ENCODE measurements at regions not wholly inside any gene's neighbourhood (a gene's known extent, or its start where the extent isn't known, plus 50 kb on each side); places are given as distances from the start of the nearest gene placed in this dataset.
"Not testable (repeated sequence)": the region's sequence is repeated elsewhere in the genome, so short reads cannot be mapped to it uniquely, and the experiment has no call there.

GRCh38 chr6:19399406-19399805 is 437.8 kb upstream of the ID4 start:
- peak; percentile 83 for DNase-seq (ENCODE audit: low read depth, low spot score)
- H3K4me3 ChIP-seq (ENCODE audit: low read depth, low read length): no peak overlapping the region
- in situ Hi-C loops (cut with HindIII; ENCODE audit: low sequenced_read_pairs): no loop called here
- TF ChIP-seq CTCF (IDR thresholded peaks at IDR 0.05; ENCODE audit: low read depth, low read length): no peak

- in situ Hi-C loops (cut with HindIII; ENCODE audit: low sequenced_read_pairs); DNase-seq (ENCODE audit: low read depth, low spot score); H3K4me3 ChIP-seq (ENCODE audit: low read depth, low read length): not testable (repeated sequence)
Observed at GRCh38 chr6:19404884-19405283, 432.3 kb upstream of the ID4 start.

- no peak for TF ChIP-seq CTCF (IDR thresholded peaks at IDR 0.05; ENCODE audit: low read depth, low read length)
- in situ Hi-C loops (cut with HindIII; ENCODE audit: low sequenced_read_pairs): no loop called here
Observed at GRCh38 chr6:19408331-19408730, 428.8 kb upstream of the ID4 start.

GRCh38 chr6:19410481-19410880 is 426.7 kb upstream of the ID4 start:
- no peak overlapping the region for H3K4me3 ChIP-seq (ENCODE audit: low read depth, low read length)
- DNase-seq (ENCODE audit: low read depth, low spot score): peak; percentile 66
- in situ Hi-C loops (cut with HindIII; ENCODE audit: low sequenced_read_pairs): no loop called here
- TF ChIP-seq CTCF (IDR thresholded peaks at IDR 0.05; ENCODE audit: low read depth, low read length): no peak

More at GRCh38 chr6:19408331-19408730, 428.8 kb upstream of the ID4 start:
- DNase-seq (ENCODE audit: low read depth, low spot score): peak; percentile 22
- H3K4me3 ChIP-seq (ENCODE audit: low read depth, low read length): no peak overlapping the region

- in situ Hi-C loops (cut with HindIII; ENCODE audit: low sequenced_read_pairs): no loop called here
- peak; percentile 60 for DNase-seq (ENCODE audit: low read depth, low spot score)
- no peak overlapping the region for H3K4me3 ChIP-seq (ENCODE audit: low read depth, low read length)
- no peak for TF ChIP-seq CTCF (IDR thresholded peaks at IDR 0.05; ENCODE audit: low read depth, low read length)
Observed at GRCh38 chr6:19413323-19413722, 423.8 kb upstream of the ID4 start.

- in situ Hi-C loops (cut with HindIII; ENCODE audit: low sequenced_read_pairs): no loop called here
- peak; percentile 58 for DNase-seq (ENCODE audit: low read depth, low spot score)
- TF ChIP-seq CTCF (IDR thresholded peaks at IDR 0.05; ENCODE audit: low read depth, low read length): no peak
- H3K4me3 ChIP-seq (ENCODE audit: low read depth, low read length): no peak overlapping the region
Observed at GRCh38 chr6:19415605-19416326, 421.4 kb upstream of the ID4 start.

- no peak overlapping the region for H3K4me3 ChIP-seq (ENCODE audit: low read depth, low read length)
- no peak for DNase-seq (ENCODE audit: low read depth, low spot score)
- no peak for TF ChIP-seq CTCF (IDR thresholded peaks at IDR 0.05; ENCODE audit: low read depth, low read length)
- in situ Hi-C loops (cut with HindIII; ENCODE audit: low sequenced_read_pairs): no loop called here
Observed at GRCh38 chr6:19416811-19417210, 420.4 kb upstream of the ID4 start.

All from astrocyte of the spinal cord (primary cell).